Vagina (tissue), 2 donors: ENCODE measurements at regions not wholly inside any gene's neighbourhood (a gene's known extent, or its start where the extent isn't known, plus 50 kb on each side); places are given as distances from the start of the nearest gene placed in this dataset.

Experiments used
- POLR2A ChIP-seq, 2 donors: fragments of 450-650 bp; IDR thresholded peaks; one replicate each; pipeline ENCODE4 v1.6.1; 2017; ENCODE audit warnings: antibody characterized with exemption in 2 of 2, mild to moderate bottlenecking in 2 of 2, moderate library complexity in 2 of 2
- TF ChIP-seq, protein P1 (sequence below), 3 experiments: fragments of 450-650 bp in 2 of 3; fragments of 200-600 bp in 1 of 3; sonication (generic) in 1 of 3; IDR thresholded peaks; one replicate each; pipeline ENCODE4 v1.5.1; 2017 to 2019; ENCODE audit warnings: antibody characterized with exemption in 3 of 3, mild to moderate bottlenecking in 2 of 3, moderate library complexity in 2 of 3

DNA sequence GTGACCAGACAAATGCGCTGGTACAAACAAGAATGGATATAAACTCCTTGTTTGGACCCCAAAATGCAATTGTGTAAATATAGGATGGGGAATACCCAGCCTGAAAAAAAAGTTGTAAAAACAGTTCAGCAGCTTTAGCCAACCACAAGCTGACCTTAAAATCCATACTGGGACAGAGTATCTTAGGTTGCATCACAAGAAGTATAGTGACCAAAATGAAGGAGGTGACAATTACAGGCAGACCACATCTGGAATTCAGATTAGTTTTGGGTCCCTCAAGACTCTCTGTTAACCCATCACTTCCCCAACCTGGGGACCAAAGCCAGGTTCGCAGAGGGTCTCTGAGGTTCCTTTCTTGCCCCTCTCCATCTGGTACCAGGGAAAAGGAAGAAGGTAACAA is 115.9 kb upstream of the PRR20G start:
- TF ChIP-seq, protein P1, sequence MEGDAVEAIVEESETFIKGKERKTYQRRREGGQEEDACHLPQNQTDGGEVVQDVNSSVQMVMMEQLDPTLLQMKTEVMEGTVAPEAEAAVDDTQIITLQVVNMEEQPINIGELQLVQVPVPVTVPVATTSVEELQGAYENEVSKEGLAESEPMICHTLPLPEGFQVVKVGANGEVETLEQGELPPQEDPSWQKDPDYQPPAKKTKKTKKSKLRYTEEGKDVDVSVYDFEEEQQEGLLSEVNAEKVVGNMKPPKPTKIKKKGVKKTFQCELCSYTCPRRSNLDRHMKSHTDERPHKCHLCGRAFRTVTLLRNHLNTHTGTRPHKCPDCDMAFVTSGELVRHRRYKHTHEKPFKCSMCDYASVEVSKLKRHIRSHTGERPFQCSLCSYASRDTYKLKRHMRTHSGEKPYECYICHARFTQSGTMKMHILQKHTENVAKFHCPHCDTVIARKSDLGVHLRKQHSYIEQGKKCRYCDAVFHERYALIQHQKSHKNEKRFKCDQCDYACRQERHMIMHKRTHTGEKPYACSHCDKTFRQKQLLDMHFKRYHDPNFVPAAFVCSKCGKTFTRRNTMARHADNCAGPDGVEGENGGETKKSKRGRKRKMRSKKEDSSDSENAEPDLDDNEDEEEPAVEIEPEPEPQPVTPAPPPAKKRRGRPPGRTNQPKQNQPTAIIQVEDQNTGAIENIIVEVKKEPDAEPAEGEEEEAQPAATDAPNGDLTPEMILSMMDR (IDR thresholded peaks at IDR 0.05) = no peak
- no peak for TF ChIP-seq POLR2A (IDR thresholded peaks at IDR 0.05)
